GM23338 (cell line): ENCODE measurements at regions not wholly inside any gene's neighbourhood (a gene's known extent, or its start where the extent isn't known, plus 50 kb on each side); places are given as distances from the start of the nearest gene placed in this dataset.

Source experiments
- CTCF ChIP-seq, 2 experiments: fragments of 200-600 bp in 1 of 2; sonication (generic) in 1 of 2; conservative IDR thresholded peaks; 2 replicates each; pipeline versions ENCODE4 v1.5.1 to v1.6.1; 2016 to 2017; ENCODE audit warnings: antibody characterized with exemption in 2 of 2, low read depth in 2 of 2, mild to moderate bottlenecking in 2 of 2, moderate library complexity in 1 of 2
- REST ChIP-seq: IDR thresholded peaks from one replicate; pipeline ENCODE4 v1.6.1; 2018; ENCODE audit warnings: antibody characterized with exemption; ENCODE audit not compliant: unreplicated experiment

GRCh38 chr5:106656821-106657220 lies 1013.9 kb downstream of the EFNA5 start:
- no peak for TF ChIP-seq CTCF (conservative IDR thresholded peaks at IDR 0.05; ENCODE audit: low read depth in 2 of 2)
- no peak for TF ChIP-seq REST
